NB4 (cell line): ENCODE measurements at regions not wholly inside any gene's neighbourhood (a gene's known extent, or its start where the extent isn't known, plus 50 kb on each side); places are given as distances from the start of the nearest gene placed in this dataset.

Experiments used
- POLR2A ChIP-seq: IDR thresholded peaks from 2 replicates; pipeline ENCODE4 v1.6.1; 2011; ENCODE audit warnings: mild to moderate bottlenecking; ENCODE audit not compliant: insufficient read length; ENCODE audit errors: extremely low read depth
- TF ChIP-seq, protein P1 (sequence below): IDR thresholded peaks from one replicate; pipeline ENCODE4 v1.5.1; 2012; ENCODE audit warnings: low read depth, low read length

- TF ChIP-seq, protein P1, sequence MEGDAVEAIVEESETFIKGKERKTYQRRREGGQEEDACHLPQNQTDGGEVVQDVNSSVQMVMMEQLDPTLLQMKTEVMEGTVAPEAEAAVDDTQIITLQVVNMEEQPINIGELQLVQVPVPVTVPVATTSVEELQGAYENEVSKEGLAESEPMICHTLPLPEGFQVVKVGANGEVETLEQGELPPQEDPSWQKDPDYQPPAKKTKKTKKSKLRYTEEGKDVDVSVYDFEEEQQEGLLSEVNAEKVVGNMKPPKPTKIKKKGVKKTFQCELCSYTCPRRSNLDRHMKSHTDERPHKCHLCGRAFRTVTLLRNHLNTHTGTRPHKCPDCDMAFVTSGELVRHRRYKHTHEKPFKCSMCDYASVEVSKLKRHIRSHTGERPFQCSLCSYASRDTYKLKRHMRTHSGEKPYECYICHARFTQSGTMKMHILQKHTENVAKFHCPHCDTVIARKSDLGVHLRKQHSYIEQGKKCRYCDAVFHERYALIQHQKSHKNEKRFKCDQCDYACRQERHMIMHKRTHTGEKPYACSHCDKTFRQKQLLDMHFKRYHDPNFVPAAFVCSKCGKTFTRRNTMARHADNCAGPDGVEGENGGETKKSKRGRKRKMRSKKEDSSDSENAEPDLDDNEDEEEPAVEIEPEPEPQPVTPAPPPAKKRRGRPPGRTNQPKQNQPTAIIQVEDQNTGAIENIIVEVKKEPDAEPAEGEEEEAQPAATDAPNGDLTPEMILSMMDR, result no peak
- TF ChIP-seq POLR2A, result no peak
Observed at GRCh38 chr21:15183813-15184257, 119.0 kb upstream of the NRIP1 start.
